Lower leg skin (tissue), 3 donors: ENCODE measurements at regions not wholly inside any gene's neighbourhood (a gene's known extent, or its start where the extent isn't known, plus 50 kb on each side); places are given as distances from the start of the nearest gene placed in this dataset.

Experiments used
- POLR2A ChIP-seq, 2 donors: fragments of 450-650 bp; IDR thresholded peaks; one replicate each; pipeline ENCODE4 v1.6.1; 2016 to 2017; ENCODE audit warnings: antibody characterized with exemption in 2 of 2, mild to moderate bottlenecking in 1 of 2, moderate library complexity in 1 of 2
- TF ChIP-seq, protein P1 (sequence below), 3 donors: fragments of 450-650 bp; IDR thresholded peaks; one replicate each; pipeline ENCODE4 v1.5.1; 2016; ENCODE audit warnings: antibody characterized with exemption in 3 of 3, mild to moderate bottlenecking in 3 of 3, moderate library complexity in 2 of 3

DNA sequence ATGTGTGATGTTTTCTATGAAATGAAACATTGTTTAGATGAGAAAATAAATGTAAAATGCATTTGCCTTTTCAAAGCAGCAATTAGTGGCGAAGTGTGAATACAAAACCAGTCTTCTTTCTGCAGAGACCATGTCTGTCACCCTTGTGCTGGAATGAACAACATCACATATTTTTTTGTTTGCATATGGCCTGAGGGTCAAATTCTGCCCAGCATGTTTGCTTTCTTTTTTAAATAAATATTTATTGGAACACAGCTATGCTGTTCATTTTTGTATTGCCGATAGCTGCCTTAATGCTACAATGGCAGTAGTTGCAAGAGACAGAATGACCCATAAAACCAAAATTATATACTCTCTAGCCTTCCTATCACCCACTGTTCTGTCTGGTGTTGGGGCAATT lies 75.3 kb upstream of the SNRPN start:
- TF ChIP-seq POLR2A (IDR thresholded peaks at IDR 0.05) = no peak
- TF ChIP-seq, protein P1, sequence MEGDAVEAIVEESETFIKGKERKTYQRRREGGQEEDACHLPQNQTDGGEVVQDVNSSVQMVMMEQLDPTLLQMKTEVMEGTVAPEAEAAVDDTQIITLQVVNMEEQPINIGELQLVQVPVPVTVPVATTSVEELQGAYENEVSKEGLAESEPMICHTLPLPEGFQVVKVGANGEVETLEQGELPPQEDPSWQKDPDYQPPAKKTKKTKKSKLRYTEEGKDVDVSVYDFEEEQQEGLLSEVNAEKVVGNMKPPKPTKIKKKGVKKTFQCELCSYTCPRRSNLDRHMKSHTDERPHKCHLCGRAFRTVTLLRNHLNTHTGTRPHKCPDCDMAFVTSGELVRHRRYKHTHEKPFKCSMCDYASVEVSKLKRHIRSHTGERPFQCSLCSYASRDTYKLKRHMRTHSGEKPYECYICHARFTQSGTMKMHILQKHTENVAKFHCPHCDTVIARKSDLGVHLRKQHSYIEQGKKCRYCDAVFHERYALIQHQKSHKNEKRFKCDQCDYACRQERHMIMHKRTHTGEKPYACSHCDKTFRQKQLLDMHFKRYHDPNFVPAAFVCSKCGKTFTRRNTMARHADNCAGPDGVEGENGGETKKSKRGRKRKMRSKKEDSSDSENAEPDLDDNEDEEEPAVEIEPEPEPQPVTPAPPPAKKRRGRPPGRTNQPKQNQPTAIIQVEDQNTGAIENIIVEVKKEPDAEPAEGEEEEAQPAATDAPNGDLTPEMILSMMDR (IDR thresholded peaks at IDR 0.05) = no peak
